GM21526 (cell line): ENCODE measurements at regions not wholly inside any gene's neighbourhood (a gene's known extent, or its start where the extent isn't known, plus 50 kb on each side); places are given as distances from the start of the nearest gene placed in this dataset.

Source experiments
- ATAC-seq: cut with Tn5 transposase; IDR thresholded peaks from one replicate; pipeline ENCODE4 v1.9.1; 2021; ENCODE audit warnings: moderate library complexity; ENCODE audit not compliant: unreplicated experiment, low FRiP score

DNA sequence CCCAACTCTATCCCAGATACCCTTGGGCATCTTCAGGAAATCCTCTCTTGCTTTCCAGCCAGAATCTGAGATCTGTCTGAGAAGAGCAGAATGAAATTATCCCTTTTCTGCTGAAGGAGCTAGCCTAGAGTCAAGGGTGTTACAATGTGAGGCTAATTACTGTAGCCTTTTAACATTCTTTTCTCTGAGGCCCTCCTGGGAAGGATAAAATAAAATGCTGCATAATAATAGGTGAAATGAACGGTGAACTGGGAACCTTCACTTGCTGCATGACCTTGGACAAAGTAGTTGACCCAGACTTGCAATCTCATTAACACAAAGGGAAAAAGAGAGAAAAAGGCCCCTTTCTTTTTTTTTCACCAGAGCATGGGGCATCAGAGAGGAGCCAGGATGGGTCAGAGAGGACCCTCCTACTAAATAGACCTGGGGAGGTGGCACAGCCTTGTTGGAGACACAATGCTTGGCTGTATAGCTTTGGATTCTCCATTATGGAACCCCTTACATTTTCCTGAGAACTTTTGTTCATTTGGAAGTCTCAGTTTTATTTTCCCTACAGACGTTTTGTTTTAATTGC is 137.0 kb upstream of the LIPC start:
- ATAC-seq = no peak

DNA sequence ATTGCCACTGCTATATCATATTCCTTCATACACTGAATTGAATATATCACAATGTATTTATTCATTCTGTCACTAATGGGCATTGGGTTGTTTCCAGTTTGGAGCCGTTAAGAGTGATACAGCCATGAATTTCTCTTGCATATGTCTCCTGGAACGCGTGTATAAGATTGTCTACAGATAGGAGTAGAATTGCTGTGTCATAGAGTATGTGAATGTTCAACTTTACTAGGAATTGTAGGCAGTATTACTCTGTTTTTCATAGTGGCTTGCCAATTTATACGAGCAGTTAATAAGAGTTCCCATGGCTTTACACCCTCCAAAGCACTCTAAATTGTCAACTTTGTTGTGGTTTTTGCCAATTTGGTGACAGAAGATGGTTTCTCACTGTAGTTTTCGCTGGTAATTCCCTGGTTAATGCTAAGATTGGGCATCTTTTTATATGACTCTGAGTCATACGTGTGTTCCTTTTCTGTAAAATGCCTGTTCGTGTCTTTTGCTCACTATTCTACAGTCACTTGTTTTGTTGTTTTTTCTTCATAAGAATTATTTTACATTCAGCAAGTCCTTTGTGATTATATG is 136.1 kb upstream of the LIPC start:
- ATAC-seq = no peak

DNA sequence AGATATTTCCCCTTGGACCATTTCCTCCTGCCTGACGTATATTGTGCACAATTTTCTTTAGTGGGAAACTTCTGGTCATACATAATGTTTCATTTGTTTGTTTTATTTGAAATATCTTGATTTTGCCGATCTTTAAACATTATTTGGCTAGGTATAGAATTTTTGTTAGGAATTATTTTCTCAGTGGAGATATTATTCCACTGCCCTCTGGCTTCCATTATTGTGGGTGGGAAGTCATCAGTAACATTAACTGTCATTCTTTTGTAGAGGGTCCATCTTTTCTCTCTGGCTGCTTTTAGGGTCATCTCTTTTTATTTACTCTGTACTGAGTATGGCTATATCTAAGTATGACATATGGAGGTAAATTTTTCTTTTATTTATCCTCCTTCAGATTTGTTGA is 135.5 kb upstream of the LIPC start:
- no peak for ATAC-seq

DNA sequence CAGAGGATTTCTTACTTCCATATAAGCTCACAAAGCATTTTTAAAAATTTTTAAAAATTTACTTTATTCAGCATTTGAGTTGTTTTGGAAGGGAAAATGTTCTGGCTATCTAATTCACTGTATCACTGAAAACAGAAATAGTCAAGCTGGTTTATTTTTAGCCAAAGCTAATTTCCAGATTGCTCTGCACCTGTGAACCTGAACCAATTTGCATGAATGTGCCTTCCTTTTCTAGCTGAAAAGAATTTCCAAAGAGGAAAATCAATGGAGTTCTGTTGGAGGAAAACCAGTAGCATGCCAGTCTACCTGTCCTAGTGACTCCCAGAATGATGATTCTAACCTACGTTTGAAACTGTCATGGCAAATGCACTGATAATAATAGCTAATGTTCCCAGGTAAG is 134.2 kb upstream of the LIPC start:
- no peak for ATAC-seq

DNA sequence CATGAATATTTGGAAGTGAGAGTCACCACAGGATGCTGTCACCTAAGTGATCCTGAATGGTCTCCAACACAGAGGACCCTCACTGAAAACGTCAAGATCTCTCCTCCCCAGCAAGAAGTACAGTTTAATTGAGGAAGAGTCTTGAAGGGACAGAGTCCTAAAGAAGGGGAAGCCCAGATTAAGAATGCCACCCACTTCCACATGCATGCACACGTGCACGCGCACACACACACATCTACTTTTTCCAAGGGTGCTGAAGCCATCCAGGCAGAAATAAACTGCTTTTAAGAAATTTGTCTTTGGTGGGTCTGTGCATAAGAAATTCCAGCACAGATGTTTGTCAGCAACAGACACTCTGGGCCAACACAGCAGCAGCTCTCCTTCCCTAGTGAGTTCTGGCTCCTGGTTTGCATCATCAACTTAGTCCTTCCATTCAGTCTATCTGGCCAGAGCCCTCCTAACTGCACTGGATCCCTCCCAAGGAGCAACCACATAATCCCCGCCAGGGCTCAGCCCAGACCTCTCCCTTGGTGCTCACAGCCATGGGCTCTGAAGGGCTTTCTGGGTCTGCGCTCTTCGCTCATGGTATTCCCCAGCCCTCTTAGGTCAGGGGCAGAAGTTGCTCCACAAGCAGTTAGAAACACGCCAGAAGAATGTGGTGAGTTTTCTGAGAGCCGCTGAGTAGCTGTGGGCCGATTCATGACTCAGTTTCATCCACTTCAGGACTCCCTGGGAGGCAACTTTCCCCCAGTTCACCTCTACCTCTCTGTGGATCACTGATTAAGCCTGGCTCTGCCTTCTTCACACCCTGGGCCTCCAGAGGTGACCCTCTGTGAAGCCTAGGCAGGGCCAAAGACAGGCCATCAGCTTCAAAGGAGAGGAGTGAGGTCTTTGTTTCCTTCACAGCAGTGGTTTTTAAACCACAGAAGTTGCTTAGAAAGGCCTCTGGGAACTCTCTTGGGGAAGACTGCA is 132.6 kb upstream of the LIPC start:
- ATAC-seq = no peak

DNA sequence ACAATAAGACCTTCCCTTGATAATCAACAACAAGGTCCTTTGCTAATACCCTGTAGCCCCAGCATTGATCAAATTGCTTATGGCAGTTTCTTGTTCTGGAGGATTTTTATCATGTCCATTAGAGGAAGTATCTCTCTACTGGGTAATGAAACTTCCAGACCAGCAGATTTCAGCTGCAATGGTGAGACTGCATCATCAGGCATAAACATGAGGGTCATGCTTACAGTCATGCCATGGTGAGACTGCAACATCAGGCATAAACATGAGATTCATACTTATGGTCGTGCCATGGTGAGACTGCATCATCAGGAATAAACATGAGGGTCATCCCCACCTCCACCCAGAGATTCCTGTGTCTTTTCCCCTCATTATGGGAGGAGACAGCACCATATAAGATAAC is 129.0 kb upstream of the LIPC start:
- ATAC-seq = no peak

DNA sequence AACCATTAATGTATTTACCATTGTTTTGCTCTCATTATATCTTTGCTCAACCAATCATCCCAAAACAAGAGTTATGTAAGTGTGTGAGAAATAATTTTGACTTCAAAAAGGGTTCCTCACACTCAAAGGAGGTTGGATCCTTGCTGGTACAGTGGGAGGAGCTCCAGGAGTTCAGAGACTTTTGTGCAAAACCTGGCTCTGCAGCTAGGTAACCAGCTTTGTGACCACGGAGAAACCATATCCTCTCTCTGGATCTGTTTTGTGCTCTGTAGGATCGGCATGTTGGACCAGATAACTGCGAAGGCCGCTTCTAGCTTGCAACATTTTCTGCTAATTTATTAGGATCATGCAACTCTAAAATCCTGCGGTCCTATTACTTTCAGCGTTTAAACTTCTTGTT is 128.6 kb upstream of the LIPC start:
- no peak for ATAC-seq

DNA sequence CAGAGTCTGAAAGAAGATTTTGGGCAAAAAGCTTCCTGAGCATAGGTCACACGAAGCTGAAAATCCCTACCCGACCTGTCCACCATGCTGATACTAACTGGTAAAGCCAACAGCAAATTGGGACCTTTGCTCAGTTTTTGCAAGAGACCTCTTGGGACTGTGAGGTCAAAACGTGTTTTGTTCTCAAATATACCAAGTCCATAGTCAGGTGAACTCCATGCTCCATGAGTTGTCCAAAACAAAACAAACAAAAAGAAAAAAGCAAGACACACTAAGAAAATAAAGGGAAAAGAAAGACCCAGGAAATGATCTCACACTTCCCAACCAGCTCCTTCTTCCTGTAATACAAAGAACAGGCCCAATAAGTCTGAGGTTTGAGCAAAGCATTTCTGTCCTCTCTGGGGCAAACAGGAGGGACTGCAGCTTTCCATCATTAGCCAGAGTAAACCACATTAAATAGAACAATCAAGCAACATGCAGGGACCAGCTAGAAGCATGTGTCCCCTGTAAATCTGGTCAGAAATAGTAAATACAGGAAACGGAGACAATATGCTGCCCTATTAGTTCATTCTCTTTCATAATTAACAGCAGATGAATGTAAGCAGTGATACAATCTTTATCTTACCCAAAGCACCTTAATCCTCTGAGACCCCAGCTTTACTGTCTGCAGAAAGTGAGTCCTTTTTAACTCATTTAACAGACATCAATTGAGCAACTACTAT is 125.0 kb upstream of the LIPC start:
- no peak for ATAC-seq

DNA sequence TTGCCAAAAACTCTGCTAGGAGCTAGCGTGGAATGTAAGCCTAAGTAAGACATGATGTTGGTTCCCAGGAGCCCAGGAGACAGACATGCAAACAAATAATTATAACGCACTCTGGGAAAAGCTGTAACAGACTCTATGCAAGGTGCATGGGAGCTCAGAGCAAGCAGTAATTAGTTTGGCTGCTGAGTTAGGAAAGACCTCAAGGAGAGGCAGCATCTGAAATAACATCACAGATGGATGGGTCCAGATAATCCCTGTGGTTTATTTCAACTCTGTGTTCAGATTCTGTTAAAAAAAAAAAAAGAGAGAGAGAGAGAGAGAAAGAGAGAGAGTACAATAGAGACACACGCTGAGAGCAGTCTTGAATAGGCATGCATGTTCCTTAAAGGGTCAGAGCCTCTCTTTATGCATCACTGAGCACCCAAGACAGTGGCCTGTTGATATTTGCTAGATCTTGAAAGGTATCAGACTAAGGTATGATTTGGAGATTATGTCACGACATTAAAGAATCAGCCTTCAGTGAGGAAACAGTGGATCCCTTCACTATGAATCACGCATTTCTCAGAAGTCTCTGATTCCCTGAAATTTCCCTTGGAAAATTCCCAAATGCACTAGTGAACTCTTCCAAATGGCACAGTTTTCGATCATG is 124.4 kb upstream of the LIPC start:
- no peak for ATAC-seq

DNA sequence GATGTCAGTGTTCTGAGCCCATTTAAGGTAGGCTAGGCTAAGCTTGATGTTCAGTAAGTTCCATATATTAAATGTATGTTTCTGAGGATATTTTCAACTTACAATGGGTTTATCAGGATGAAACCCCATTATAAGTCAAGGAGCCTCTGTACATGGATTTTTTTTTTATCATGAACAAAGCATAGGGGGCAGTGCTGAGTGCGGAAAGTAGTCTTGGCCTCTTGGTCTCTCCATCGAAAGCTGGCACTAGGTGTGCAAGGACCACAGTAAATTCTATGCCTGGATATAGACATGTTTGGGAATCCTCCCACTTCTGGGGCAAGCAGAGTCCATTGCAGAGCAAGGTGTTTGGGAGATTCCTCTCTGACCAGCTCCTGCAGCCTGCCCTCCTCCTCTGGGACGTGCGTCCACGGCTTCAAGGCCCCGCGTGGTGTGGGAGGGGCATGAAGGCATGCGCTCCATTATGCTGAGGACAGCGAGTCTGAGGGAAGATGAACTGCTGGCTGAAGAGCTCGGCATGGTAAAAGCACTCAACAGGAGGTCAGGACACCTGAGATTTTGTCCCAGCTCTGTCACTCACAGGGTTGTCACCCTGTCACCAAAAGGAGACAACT is 122.9 kb upstream of the LIPC start:
- ATAC-seq = no peak

DNA sequence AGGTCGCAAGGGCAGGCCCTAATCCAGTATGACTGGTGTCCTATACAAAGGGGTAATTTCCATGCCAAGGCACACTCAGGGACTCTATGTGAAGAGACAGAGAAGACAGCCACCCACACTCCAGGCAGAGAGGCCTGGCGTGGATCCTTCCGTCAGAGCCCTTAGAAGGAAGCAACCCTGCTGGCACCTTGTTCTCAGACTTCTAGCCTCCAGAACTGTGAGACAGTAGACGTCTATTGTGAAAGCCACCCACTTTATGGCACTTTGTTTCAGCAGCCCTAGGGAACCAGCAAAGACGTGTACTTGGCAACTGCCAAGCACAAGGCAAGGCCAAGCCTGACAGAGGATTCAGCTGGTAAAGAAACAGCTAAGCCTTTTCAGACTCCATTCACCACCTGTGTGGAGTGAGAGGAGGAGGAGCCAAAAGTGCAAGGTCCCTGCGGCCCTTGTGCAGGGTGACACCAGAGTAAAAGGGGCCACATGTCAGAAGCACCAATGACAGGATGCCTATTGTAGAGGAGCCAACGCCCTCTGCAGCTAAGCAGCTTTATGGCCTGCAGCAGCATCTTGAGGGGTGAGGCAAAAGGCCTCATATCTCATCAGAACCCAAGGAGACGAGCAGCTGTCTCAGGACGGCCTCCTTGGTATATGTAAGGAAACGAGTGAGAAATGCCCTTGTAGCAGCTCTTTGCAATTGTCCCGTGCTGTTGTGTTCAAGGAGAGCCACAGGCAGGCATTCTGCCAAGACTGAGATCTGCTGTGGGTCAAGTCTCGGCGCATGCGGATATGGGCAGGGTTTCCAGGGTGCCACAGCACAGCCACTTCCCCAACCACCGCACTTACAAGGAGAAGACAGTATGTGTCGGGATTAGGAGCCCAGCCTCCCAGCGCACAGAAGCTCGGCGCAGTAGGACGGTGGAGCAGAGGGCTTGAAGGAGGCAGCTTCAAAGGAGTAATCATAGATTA is 121.5 kb upstream of the LIPC start:
- no peak for ATAC-seq

DNA sequence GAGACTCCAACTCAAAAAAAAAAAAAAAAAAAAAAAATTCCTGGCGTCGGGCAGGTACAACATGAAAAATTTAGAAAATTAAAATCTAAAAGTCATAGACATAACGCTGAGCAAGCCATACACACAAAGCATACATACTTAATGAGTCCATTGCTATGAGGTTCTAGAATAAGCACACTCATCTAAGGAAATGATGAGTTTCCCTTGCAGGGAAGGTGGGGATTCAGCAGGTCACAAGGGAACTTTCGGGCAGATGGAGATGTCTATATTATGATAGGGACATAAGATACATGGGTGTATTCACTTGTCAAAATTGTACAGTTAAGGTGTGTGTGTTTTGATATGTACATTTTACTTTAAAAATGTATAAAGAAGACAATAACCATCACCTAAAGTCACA is 120.2 kb upstream of the LIPC start:
- ATAC-seq = no peak

DNA sequence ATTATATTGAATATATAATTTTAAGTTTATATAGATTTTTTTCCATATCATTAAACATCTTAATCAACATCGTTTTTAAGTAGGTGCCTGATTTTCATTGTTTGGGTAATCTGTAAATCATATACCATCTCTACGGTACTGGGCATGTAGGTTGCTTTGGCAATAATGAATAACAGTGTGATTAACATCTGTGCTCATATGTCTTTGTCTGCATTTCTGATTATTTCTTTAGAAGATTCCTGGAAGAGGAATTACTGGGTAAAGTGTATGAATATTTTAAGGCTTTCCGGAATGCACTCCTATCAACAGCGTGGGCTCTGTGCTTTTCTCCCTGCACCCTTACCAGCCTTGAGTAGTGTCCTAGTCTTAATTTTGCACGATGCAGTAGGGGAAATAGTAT is 119.8 kb upstream of the LIPC start:
- ATAC-seq = no peak

DNA sequence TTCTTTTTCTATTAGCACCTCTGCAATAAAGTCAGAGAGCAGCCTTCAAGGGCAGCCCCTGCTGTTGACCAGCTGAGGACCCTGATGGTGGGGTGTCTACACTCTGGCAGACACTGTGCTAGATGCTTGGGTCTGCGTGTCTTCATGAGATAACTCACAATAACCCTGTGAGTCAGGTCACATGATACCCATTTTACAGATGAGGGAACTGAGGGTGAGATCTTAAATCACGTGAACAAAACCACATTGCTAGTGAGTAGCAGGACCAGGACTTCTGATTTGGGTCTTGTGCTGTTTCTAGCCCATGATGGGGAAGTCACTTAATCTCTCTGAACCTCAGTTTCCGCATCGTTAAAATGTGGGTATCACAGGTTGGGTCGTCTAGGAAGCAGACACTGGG is 118.5 kb upstream of the LIPC start:
- no peak for ATAC-seq

DNA sequence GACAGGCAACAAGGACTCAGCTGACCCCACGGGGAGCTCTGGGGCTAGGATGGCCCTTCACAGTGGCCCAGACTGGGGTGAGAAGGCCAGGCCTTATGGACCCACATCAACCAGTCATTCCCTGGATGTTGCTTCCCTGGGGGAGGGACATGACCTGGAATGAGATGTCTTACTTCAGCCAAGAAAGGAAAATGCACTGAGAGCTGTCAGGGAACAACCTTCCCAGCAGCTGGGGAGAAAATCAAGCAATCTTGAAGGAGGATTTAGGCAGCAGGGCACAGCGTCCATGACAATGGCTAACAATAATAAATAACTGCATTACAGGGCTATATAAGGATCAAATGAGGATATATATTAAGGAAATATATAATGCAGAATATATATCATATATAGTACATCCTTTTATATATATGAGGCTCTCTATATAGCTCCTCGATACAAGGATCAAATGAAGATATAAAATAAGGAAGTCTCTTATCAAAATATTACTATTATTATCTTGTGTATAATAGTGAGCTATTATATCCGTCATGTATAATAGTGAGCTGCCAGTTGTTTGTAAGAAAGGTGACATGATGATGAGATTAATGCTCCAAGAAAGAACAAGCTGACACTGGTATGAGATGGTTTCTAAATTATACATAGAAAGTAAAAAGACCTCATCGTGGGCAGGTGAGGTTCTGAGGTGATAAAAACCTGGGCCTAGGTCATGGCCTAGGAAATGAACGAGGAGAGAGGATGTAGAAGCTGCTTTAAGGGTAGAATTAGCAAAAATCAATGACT is 117.8 kb upstream of the LIPC start:
- ATAC-seq = no peak

DNA sequence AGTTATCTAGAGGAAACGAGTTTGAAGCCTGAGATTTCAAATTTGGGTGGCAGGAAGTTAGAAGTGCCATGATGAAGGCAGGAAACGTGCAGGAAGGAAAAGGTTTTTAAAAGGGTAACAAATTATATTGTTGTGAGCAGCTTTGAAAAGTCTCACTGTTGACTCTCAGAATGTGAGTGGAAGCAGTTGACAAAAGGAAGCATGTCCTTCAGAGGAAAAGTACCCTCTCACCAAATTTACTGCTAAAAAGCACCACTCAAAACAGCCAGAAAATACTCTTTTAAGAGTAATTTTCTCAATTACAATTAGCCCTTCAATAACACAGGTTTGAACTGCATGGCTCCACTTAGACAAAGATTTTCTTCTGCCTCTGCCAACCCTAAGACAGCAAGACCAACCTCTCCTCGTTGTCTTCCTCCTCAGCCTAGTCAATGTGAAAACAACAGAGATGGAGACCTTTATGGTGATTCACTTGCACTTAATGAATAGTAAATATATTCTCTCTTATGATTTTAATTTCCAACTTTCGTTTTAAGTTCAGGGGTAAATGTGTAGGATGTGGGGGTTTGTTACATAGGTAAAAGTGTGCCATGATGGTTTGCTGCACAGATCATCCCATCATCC is 117.1 kb upstream of the LIPC start:
- no peak for ATAC-seq

DNA sequence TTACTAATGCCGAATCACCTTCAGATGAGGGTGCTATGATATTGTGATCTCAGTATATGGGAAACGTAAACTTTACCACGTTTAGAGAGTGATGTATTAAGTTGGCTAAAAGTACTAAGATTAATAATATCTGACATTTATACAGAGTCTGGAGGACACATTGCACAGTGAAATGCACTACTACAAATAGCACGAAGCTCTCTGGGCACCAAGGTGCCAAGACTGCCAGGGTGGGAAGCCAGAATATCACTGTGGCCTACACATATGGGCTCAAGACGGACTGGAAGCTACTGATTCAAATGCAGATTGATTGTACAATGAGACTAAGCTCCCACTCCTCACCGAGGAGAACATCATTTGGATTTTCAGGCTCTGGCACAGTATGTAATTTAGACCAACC is 113.3 kb upstream of the LIPC start:
- no peak for ATAC-seq

DNA sequence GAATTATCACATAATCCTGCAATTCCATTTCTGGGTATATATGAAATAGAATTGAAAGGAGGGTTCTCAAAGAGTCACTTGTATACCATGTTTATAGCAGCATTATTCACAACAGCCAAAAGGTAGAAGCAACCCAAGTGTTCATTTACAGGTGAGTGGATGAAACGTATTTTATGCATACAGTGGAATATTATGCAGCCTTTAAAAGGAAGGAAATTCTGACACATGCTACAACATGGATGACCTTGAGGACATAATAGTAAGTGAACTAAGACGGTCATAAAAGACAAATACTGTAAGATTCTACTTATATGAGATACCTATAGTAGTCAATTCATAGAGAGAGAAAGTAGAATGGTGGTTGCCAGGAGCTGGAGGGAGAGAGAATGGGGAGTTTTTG is 110.8 kb upstream of the LIPC start:
- no peak for ATAC-seq
